VCaP (cell line): ENCODE measurements at regions not wholly inside any gene's neighbourhood (a gene's known extent, or its start where the extent isn't known, plus 50 kb on each side); places are given as distances from the start of the nearest gene placed in this dataset.

ENCODE experiments used
- H3K27ac ChIP-seq: fragments of 450-650 bp; 2 replicates; pipeline ENCODE4 v1.5.1; 2017
- TF ChIP-seq, protein P1 (sequence below): fragments of 450-650 bp; conservative IDR thresholded peaks from 2 replicates; pipeline ENCODE4 v1.5.1; 2017; ENCODE audit warnings: mild to moderate bottlenecking, moderate library complexity

DNA sequence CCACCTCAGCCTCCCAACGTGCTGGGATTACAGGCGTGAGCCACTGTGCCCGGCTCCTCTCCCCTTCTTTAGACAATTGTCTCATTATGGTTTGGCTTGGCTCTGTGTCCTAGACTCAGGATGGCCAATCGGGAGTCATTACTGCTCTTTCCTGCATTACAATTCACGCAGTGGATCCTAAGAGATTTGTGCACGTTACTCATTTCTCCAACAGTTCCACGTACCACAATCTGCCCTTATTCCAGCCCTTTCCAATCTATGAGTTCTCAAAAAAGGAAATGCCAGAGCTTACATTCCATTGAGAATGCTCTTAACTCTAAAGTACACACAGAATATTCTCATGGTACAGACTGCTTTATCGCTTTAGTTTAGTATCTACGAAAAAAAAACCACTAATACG lies 357.0 kb downstream of the GPATCH2 start:
- H3K27ac ChIP-seq = no peak overlapping the region
- TF ChIP-seq, protein P1, sequence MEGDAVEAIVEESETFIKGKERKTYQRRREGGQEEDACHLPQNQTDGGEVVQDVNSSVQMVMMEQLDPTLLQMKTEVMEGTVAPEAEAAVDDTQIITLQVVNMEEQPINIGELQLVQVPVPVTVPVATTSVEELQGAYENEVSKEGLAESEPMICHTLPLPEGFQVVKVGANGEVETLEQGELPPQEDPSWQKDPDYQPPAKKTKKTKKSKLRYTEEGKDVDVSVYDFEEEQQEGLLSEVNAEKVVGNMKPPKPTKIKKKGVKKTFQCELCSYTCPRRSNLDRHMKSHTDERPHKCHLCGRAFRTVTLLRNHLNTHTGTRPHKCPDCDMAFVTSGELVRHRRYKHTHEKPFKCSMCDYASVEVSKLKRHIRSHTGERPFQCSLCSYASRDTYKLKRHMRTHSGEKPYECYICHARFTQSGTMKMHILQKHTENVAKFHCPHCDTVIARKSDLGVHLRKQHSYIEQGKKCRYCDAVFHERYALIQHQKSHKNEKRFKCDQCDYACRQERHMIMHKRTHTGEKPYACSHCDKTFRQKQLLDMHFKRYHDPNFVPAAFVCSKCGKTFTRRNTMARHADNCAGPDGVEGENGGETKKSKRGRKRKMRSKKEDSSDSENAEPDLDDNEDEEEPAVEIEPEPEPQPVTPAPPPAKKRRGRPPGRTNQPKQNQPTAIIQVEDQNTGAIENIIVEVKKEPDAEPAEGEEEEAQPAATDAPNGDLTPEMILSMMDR = no peak

DNA sequence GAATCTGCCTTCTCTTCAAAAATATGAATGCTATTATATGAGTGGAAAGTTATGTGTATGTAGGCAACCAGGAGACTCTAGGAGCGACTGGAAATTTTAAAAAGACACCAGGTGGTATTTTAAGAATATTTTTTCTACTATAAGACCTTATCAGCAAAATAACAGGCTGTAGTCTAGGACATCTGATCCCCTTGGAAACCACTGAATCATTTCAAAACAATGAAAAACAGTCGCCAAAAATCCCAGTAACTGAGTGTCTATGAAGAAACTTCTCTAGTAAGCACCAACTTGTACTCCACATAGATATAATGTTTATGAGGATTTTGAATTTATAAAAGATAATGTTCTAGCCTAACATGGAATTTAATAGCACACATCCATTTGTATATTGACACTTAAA lies 358.5 kb downstream of the GPATCH2 start:
- TF ChIP-seq, protein P1 = no peak
- H3K27ac ChIP-seq = no peak overlapping the region

DNA sequence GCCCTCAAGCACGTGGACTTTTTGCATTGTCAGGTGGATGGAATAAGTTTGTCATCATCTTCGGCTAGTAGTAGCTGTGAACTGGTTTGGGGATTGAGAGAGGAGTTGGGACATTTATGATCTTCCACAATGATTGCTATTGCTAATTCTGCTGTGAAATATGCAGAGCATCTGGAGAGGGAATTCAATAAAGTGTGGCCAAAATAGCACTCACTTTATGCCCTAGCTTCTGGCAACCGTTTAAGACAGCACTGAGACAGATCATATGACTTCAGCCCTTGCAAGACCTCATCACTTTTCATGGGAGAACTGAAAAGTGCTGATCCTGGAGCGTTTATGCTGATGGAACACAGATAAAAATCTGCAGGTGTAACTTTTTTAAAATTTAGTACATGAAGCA lies 360.8 kb downstream of the GPATCH2 start:
- H3K27ac ChIP-seq = no peak overlapping the region
- TF ChIP-seq, protein P1 = no peak

DNA sequence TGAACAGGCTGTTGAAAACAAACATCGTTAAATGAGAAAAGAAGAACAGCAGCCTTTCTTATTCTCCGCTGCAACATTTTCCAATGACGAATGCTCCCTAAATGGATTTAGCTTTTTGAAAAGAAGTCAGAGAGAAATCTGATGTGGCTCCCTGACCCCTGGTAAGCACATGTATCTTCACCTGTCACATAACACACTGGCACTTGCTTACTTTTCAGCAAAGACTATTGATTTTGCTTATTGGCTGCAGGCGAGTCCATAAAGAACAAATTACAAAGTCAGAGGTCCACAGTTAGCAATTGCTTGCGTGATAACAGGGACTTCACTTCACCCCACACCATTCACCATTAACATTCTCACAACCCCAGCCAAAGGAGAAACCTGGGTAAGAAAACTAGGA lies 362.8 kb downstream of the GPATCH2 start:
- TF ChIP-seq, protein P1 = no peak
- H3K27ac ChIP-seq = no peak overlapping the region

DNA sequence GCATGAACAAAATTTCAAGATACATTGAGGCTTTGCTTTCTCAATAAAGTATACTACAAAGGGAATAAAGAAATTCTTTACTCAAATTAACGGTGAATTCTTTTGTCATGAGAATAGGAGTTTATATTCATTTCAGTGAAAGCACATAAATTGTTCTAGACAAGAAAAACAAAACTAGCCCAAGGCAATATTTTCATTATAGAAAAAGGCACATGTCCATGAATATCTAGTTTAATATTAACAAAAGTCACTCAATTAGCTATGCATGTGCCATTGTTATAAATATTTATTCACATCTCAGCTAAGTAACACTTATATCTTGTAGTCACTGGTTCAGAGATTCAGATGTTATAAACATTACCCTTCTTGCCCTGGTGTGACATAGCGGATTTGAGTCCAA lies 369.3 kb downstream of the GPATCH2 start:
- TF ChIP-seq, protein P1 = no peak
- H3K27ac ChIP-seq = no peak overlapping the region

DNA sequence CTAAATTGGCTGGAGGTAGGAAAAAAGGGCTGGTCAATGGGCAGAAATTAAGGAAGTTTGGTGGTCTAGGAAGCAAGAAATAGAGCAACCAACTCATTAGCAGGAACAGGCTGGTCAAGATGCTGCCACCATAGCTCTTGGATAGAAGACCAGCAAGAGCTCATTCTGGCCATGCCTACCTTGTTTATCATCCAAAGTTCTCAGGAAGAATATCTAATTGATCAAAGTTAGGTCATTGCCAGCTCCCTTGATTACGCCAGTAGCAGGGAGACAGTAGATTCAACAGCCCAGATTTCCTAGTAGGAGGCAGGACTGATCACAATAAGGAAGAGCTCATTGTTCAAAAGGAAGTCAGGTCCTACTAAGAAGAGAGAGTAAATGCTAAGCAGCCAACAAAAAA lies 370.2 kb downstream of the GPATCH2 start:
- TF ChIP-seq, protein P1 = no peak
- no peak overlapping the region for H3K27ac ChIP-seq

DNA sequence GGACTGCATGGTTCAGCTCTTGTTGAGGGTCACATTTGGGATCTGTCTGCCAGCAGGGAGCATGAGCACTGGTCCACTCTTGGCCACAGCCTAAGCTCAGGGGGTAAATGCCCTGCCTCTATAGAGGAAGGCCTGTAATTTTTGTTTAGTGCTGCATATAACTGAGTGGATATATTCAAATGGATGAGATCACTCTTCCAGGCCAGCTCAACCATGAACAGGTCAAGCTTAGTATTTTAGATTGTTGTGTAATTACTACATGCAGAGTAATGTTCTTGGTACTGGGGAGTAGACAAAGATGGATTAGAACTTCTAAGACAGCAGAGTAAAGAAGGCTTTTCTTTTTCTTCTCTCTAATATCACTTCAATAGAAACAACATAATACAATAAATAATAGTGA lies 376.9 kb downstream of the GPATCH2 start:
- H3K27ac ChIP-seq = no peak overlapping the region
- TF ChIP-seq, protein P1 = no peak

DNA sequence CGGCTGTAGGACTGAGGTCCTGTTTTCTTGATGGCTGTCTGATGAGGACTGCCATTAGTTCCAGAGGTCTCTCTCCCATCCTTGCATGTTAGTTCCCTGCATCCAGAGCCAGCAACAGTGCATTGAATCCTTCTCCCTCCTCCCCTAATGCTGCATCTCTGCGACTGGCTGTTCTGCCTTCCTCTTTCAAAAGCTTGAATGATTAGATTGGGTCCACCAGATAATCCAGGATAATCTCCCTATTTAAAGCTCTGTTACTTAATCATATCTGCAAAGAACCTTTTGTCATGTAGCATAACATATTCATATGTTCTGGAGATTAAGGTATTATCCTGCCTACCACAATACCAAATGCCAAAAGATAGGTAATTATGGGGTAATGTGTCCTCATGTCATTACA lies 377.5 kb downstream of the GPATCH2 start:
- TF ChIP-seq, protein P1 = no peak
- no peak overlapping the region for H3K27ac ChIP-seq
